ENCODE measurements at regions not wholly inside any gene's neighbourhood (a gene's known extent, or its start where the extent isn't known, plus 50 kb on each side); places are given as distances from the start of the nearest gene placed in this dataset.

- TF ChIP-seq YY1 (IDR thresholded peaks at IDR 0.05; ENCODE audit: insufficient read depth, insufficient read length): no peak
- no peak for TF ChIP-seq ZNF274 (IDR thresholded peaks at IDR 0.05; ENCODE audit: low read depth, low read length)
These were observed 78.4 kb upstream of the CACNA2D1 start for GRCh38 chr7:82521906-82522445.

All from NT2/D1 (cell line).